ENCODE measurements at regions not wholly inside any gene's neighbourhood (a gene's known extent, or its start where the extent isn't known, plus 50 kb on each side); places are given as distances from the start of the nearest gene placed in this dataset.
"Not testable (repeated sequence)": the region's sequence is repeated elsewhere in the genome, so short reads cannot be mapped to it uniquely, and the experiment has no call there.

DNA sequence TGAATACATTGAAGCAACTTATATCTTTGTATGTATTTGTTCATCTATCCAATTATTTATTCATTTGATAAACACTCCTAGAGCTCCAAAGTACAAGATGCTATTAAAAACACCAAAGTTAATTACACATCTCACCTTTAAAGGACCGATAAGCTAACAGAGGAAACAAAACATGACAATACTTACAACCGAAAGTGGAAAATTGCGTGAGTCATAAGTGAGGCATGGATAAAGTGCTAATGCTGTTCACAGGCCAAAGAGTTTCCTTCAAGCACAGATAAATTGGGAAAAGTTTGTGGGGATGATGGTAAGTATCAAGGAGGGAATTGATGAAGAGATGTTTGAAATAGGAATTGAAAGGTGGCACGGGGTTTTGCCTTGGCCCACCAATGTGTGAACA lies 172.8 kb upstream of the KITLG start:
- no peak for DNase-seq (ENCODE audit: low spot score)

DNA sequence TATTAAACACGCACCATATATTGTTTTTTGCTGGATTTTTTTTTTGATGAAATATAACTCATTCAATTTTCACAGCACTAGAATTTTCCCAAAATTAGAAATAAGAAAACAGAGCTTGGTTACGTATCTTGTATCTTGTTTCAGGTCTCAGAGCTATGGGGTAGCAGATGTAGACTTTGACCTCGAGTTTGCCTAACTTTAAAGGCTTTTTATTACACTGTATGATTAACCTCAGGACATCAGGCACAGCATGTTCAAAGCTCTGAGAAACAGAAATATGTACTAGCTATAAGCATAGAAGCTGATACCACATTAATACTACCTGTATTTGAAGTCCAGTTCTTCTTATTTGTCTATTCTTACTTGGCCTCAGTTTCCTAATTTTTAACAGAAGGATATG lies 171.9 kb upstream of the KITLG start:
- DNase-seq (ENCODE audit: low spot score), result peak; percentile 3

- DNase-seq (ENCODE audit: low spot score), result no peak
Measured at GRCh38 chr12:88750867-88751543, 170.7 kb upstream of the KITLG start.

- DNase-seq (ENCODE audit: low spot score), result no peak
Measured at GRCh38 chr12:88746386-88746785, 166.1 kb upstream of the KITLG start.

DNA sequence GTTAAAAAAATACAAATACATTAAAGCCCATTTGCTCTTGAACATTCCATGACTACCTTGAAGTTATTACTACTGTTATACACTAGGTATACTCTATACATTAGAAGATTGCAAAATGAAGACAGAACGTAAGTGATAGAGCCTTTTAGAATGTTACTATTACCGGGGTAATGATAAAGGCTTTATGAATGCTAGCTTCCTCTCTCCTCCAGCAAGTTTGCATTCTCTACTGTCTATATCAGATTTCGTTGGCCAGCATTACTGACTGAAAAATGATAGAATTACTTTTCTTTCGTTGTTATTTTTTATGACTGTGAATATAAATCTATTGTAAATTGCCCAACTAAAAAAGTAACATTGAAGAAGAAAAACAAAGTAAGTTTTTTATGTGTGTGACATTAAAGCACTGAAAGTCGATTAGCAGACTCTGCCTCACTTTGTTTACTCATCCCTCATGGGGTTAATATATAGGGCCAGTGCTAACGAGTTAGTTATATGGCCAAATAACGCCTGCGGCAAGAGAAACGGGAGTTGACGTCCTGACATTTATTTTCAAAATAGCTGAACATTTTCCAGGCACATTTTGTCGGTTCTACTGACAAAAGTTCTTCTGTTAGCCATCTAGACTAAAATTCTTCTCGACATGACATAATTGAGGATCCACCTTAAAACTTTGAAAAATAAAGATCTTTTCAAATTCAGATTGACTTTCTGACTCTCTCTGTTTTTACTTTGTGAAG lies 163.8 kb upstream of the KITLG start:
- no peak for DNase-seq (ENCODE audit: low spot score)

GRCh38 chr12:88737838-88738472 lies 157.7 kb upstream of the KITLG start:
- no peak for DNase-seq (ENCODE audit: low spot score)

- no peak for DNase-seq (ENCODE audit: low spot score)
Measured at GRCh38 chr12:88736031-88736430, 155.8 kb upstream of the KITLG start.

- DNase-seq (ENCODE audit: low spot score), result no peak
Measured at GRCh38 chr12:88733008-88733407, 152.7 kb upstream of the KITLG start.

- no peak for DNase-seq (ENCODE audit: low spot score)
Measured at GRCh38 chr12:88729196-88729595, 148.9 kb upstream of the KITLG start.

GRCh38 chr12:88726806-88727720 lies 146.8 kb upstream of the KITLG start:
- no peak for DNase-seq (ENCODE audit: low spot score)

DNA sequence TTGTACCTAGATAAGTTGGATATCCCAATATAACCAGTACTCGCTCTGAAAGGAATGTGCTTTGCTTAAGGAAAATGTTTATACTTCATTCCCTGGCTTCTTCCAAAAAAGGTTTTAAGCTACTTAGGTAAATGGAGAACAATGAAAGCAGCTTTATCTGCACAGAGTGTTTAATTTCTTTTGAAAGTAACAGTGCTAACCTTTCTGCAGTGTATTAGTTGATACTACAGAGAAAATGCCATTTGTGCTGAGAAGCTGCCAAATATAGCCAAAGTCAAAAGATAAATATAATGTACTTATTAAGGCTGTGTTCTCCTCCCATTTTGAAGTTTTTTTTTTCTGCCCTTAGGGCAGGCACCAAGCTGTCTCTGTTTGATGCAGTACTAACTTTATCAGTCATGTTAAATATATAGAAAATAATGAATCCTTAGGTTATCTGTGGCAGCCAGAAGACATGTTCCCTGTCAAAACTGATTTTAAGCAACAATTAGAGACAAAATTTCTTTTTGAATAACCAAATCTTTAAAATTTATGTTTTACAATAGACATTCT lies 145.4 kb upstream of the KITLG start:
- DNase-seq (ENCODE audit: low spot score), result no peak

DNA sequence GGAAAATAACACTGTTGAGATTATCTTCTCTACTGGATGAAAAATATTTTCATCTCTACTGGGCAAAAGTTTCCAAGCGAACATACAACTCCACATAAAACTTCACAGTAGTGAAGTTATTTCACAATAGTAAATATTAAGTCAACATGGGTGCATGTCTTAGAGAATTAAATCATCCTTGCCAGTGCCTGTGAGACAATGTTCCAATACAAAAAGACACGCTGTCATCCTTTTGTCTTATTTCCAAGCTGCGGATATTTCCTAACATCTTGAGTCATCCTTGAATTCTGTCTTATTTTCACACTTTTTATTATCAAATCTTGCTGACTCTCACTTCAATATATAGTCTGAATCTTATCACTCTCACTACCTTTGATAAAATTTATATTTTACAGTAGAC lies 142.9 kb upstream of the KITLG start:
- no peak for DNase-seq (ENCODE audit: low spot score)

DNA sequence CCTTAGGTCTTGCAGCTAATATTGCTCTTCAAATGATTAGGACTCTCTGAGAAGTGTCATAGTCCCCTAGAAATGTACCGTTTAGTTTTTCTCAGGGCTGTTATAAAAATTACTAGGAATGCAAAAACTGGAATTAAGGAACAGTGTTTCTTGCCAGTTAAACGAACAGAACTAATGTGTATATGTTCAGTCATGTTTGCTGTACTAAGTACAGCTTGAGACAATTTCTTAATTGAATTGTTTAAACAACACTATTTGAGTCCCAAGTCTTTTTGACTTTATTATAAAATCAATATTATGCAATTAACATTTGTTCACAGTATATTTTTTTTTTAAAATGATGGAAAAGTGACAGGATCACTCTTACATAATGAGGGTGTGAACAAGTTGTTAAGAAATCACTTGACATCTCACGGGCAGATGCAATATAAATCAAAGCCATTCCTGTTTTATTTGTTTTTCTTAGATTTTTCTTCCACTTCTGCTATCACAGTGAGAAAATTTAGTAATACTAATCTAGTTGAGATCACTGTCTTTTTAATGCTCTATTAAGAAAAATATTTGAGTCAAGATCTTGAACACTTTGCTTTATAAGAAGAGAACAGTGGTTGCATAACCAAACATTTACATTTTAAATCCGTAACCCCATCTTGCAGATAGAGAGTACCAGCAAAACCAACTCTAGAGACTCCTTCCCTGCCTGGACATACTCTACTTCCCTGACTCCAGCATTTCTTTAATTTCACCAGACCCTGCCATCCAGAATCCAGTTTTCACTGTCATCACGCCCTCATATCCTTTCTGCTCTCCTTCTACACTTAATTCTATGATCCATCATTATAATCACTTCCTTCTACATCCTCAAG lies 140.7 kb upstream of the KITLG start:
- DNase-seq (ENCODE audit: low spot score), result no peak

DNA sequence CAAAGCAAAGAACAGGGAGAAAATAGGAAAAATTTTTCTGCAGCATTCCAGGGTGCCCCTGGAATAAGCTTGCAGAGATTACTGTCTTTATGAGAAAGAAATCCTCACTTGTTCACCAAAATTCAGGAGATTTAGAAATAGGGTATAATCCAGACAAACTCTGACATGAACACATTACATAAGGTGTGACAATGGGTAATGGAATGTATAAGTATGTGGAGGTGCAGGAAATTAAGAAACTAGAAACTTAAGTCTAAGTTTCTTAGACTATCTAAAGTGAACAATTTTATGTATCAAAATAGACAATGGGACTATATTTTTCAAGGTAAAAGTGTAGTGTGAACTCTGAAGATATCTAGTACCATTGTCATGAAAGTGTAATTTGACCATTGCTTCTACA lies 140.0 kb upstream of the KITLG start:
- DNase-seq (ENCODE audit: low spot score), result no peak

GRCh38 chr12:88717188-88717587 lies 136.9 kb upstream of the KITLG start:
- no peak for DNase-seq (ENCODE audit: low spot score)

GRCh38 chr12:88716240-88716639 lies 136.0 kb upstream of the KITLG start:
- no peak for DNase-seq (ENCODE audit: low spot score)

- no peak for DNase-seq (ENCODE audit: low spot score)
Measured at GRCh38 chr12:88715673-88716072, 135.4 kb upstream of the KITLG start.

DNA sequence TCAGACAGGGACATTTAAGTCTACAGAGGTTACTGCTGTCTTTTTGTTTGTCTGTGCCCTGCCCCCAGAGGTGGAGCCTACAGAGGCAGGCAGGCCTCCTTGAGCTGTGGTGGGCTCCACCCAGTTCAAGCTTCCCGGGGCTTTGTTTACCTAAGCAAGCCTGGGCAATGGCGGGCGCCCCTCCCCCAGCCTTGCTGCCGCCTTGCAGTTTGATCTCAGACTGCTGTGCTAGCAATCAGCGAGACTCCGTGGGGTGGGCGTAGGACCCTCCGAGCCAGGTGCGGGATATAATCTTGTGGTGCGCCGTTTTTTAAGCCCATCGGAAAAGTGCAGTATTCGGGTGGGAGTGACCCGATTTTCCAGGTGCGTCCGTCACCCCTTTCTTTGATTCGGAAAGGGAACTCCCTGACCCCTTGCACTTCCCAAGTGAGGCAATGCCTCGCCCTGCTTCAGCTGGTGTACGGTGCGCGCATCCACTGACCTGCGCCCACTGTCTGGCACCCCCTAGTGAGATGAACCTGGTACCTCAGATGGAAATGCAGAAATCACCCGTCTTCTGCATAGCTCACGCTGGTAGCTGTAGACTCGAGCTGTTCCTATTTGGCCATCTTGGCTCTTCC lies 134.1 kb upstream of the KITLG start:
- DNase-seq (ENCODE audit: low spot score), result not testable (repeated sequence)

DNA sequence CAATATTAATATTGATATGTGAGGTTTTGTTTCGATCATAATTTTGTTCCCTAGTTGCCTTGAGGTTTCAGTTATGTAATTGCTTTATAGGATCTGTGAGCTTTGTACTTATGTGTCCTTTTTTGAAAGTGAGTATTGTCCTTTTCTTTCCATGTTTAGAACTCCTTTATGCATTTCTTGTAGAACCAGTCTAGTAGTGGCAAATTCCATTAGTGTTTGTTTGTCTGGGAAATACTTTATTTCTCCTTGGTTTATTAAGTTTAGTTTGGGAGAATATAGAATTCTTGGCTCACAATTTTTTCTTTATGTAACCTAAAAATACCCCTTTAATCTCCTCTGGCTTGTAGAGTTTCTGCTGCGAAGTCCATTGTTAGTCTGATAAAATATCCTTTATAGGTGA lies 127.5 kb upstream of the KITLG start:
- no peak for DNase-seq (ENCODE audit: low spot score)

DNA sequence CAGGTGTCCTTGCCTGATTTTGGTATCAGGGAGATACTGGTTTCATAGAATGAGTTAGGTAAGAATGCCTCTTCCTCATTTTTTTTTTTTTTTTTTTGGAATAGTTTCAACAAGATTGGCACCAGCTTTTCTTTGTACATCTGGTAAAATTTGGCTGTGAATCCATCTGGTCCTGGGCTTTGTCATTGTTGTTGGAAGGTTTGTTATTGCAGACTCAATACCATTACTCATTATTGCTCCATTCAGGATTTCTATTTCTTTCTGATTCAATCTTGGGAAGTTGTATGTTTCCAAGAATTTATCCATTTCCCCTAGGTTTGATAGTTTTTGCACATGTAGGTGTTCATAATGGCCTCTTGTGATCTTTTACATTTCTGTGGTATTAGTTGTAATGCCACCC lies 126.0 kb upstream of the KITLG start:
- no peak for DNase-seq (ENCODE audit: low spot score)

DNA sequence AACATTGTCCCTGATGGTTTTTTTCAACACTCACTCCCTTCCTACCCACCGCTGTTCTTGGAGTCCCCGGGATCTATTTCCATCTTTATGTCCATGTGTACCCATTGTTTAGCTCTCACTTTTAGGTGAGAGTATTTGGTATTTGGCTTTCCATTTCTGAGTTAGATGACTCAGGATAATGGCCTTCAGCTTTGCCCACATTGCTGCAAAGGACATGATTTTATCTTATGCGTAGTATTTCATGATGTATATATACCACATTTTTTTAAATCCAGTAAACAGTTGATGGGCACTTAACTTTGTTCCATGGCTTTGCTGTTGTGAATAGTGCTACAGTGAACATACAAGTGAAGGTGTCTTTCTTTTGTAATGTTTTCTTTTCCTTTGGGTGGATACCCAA lies 123.5 kb upstream of the KITLG start:
- DNase-seq (ENCODE audit: low spot score), result no peak
